ENCODE measurements at regions not wholly inside any gene's neighbourhood (a gene's known extent, or its start where the extent isn't known, plus 50 kb on each side); places are given as distances from the start of the nearest gene placed in this dataset.

DNA sequence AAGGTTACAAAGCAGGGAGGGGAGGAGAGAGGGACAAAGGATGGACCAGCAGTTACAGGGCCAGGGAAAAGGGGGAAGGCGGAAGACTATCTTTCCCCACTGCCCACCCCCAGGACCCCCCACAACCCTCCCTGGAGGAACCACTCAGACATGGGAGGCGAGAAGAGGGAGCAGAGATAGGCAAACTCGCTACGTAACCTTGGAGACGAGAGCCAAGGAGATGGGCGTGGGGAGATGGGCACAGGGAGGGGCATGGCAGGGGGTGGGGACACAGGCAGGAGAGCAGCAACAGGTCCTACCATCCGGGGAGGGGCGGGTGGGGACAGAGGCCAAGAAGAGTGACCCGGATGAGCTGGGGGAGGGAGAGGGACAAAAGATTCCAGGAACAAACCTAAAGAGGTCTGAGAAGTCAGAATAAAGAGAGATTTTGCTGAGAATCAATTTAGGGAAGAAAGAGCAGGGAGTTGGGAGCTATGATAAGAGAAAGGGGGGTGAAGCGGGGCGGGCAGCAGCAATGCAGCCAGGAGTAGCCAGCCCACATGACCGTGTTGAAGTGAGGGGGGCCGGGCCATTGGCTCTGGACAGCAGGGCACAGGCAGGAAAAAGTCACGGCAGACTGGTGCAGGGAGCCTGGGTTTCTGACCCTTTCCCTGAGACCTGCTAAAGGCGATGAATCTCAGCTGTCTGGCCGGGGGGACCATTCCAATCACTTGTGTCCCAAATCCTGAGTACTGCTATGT is 128.4 kb downstream of the BUD13 start:
- H3K27ac Mint-ChIP-seq = no peak overlapping the region
- peaks cover 3 to 15% of the 10 kb centered on the region in 2 donors for H3K27me3 Mint-ChIP-seq
- H3K36me3 Mint-ChIP-seq = no peaks in the 10 kb centered on the region
- DNase-seq (ENCODE audit: low spot score) = no peak
- no peaks in the 10 kb centered on the region for H3K4me1 Mint-ChIP-seq (ENCODE audit: low read depth in 2 of 2)
- ATAC-seq = no peak
- H3K4me3 Mint-ChIP-seq = no peak overlapping the region
- no peaks in the 10 kb centered on the region for H3K9me3 Mint-ChIP-seq

- no peak overlapping the region for H3K27ac Mint-ChIP-seq
- H3K36me3 Mint-ChIP-seq = no peaks in the 10 kb centered on the region
- H3K9me3 Mint-ChIP-seq = no peaks in the 10 kb centered on the region
- H3K4me3 Mint-ChIP-seq = no peak overlapping the region
- no peak for DNase-seq (ENCODE audit: low spot score)
- H3K27me3 Mint-ChIP-seq = peaks cover 3 to 15% of the 10 kb centered on the region in 2 donors
- H3K4me1 Mint-ChIP-seq (ENCODE audit: low read depth in 2 of 2) = no peaks in the 10 kb centered on the region
- no peak for ATAC-seq
Measured at GRCh38 chr11:116643521-116643920, 129.3 kb downstream of the BUD13 start.

- Mint-ChIP-seq H3K9me3 (no peaks in the 10 kb centered on the region), H3K27ac (no peak overlapping the region), H3K4me1 (ENCODE audit: low read depth in 2 of 2) (no peaks in the 10 kb centered on the region), H3K36me3 (no peaks in the 10 kb centered on the region), H3K27me3 (peaks cover 3 to 15% of the 10 kb centered on the region in 2 donors), H3K4me3 (no peak overlapping the region)
- no peak for DNase-seq (ENCODE audit: low spot score)
- no peak for ATAC-seq
Measured at GRCh38 chr11:116642902-116643301, 129.9 kb downstream of the BUD13 start.

GRCh38 chr11:116642481-116642880 is 130.3 kb downstream of the BUD13 start:
- DNase-seq (ENCODE audit: low spot score) = no peak
- Mint-ChIP-seq H3K27ac (no peak overlapping the region), H3K27me3 (peaks cover 3 to 14% of the 10 kb centered on the region in 2 donors), H3K9me3 (no peaks in the 10 kb centered on the region), H3K4me3 (no peak overlapping the region), H3K36me3 (no peaks in the 10 kb centered on the region), H3K4me1 (ENCODE audit: low read depth in 2 of 2) (no peaks in the 10 kb centered on the region)
- no peak for ATAC-seq

- H3K4me1 Mint-ChIP-seq (ENCODE audit: low read depth in 2 of 2) = no peaks in the 10 kb centered on the region
- no peaks in the 10 kb centered on the region for H3K36me3 Mint-ChIP-seq
- no peak overlapping the region for H3K27ac Mint-ChIP-seq
- peaks cover 3 to 8% of the 10 kb centered on the region in 2 donors for H3K27me3 Mint-ChIP-seq
- no peaks in the 10 kb centered on the region for H3K9me3 Mint-ChIP-seq
- DNase-seq (ENCODE audit: low spot score) (no peak), ATAC-seq (no peak)
- no peak overlapping the region for H3K4me3 Mint-ChIP-seq
Measured at GRCh38 chr11:116641561-116642045, 131.2 kb downstream of the BUD13 start.

- H3K4me3 Mint-ChIP-seq = no peak overlapping the region
- no peaks in the 10 kb centered on the region for H3K9me3 Mint-ChIP-seq
- H3K4me1 Mint-ChIP-seq (ENCODE audit: low read depth in 2 of 2) = no peaks in the 10 kb centered on the region
- no peak overlapping the region for H3K27ac Mint-ChIP-seq
- ATAC-seq (no peak), DNase-seq (ENCODE audit: low spot score) (no peak)
- no peaks in the 10 kb centered on the region for H3K36me3 Mint-ChIP-seq
- peaks cover 5 to 12% of the 10 kb centered on the region in 2 donors for H3K27me3 Mint-ChIP-seq
Measured at GRCh38 chr11:116640641-116641402, 132.0 kb downstream of the BUD13 start.

DNA sequence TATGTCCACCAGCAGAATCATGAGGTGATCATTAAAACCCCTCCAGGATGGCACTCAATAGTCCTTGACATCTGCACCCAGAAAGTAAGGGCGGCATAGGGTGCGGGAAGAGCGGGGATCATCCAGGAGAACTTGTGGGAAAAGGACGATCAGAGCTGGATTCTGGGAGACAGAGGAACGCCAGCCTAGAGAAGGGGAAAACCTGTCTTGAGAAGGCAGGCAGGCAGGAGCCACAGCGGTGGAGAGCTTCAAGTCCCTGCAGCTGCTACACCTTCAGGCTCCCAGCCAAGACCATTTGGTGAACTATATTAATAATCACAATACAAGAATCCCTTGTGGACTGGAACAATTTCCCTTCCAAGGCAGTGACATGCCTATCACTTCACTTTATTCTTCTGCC is 134.3 kb downstream of the BUD13 start:
- DNase-seq (ENCODE audit: low spot score) = no peak
- H3K27me3 Mint-ChIP-seq = peaks cover 6 to 8% of the 10 kb centered on the region in 2 donors
- no peaks in the 10 kb centered on the region for H3K36me3 Mint-ChIP-seq
- H3K4me3 Mint-ChIP-seq = no peak overlapping the region
- no peaks in the 10 kb centered on the region for H3K4me1 Mint-ChIP-seq (ENCODE audit: low read depth in 2 of 2)
- ATAC-seq = no peak
- H3K27ac Mint-ChIP-seq = no peak overlapping the region
- no peaks in the 10 kb centered on the region for H3K9me3 Mint-ChIP-seq

- no peaks in the 10 kb centered on the region for H3K9me3 Mint-ChIP-seq
- ATAC-seq (no peak), DNase-seq (ENCODE audit: low spot score) (no peak)
- no peak overlapping the region for H3K4me3 Mint-ChIP-seq
- H3K4me1 Mint-ChIP-seq (ENCODE audit: low read depth in 2 of 2) = no peaks in the 10 kb centered on the region
- H3K27me3 Mint-ChIP-seq = peaks cover 6 to 8% of the 10 kb centered on the region in 2 donors
- H3K27ac Mint-ChIP-seq = no peak overlapping the region
- H3K36me3 Mint-ChIP-seq = no peaks in the 10 kb centered on the region
Measured at GRCh38 chr11:116637766-116638165, 135.0 kb downstream of the BUD13 start.

DNA sequence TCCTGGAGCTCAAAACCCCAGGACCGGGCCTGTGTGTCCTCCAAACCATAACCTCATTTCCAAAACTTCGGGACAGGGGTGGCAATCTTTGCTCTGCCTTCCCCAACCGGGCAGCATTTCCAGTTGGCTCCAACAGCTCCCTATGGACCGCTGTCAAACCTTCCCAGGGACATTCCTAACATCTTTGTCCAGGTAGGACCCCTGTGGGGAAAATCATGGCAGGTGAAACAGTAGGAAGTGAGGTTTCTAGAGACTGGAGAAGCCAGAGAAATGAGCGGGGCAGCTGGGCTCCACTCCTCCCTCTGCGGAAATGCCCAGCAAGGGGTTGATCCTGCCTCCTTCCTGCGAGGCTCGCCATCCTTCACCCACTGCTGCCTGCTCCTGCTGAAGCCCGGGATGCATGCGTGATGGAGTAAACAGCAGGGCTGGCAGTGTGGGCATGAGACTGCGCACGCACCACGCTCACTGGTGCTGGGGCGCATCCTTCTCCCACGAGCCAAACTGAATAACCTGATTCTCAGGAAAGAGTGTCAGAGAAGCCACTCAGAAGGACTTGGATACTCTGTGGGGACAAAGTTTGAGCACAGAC is 136.4 kb downstream of the BUD13 start:
- Mint-ChIP-seq H3K36me3 (no peaks in the 10 kb centered on the region), H3K4me1 (ENCODE audit: low read depth in 2 of 2) (no peaks in the 10 kb centered on the region), H3K27me3 (peaks cover 11 to 18% of the 10 kb centered on the region in 2 donors), H3K9me3 (no peaks in the 10 kb centered on the region), H3K27ac (no peak overlapping the region), H3K4me3 (no peak overlapping the region)
- DNase-seq (ENCODE audit: low spot score) (no peak), ATAC-seq (no peak)

DNA sequence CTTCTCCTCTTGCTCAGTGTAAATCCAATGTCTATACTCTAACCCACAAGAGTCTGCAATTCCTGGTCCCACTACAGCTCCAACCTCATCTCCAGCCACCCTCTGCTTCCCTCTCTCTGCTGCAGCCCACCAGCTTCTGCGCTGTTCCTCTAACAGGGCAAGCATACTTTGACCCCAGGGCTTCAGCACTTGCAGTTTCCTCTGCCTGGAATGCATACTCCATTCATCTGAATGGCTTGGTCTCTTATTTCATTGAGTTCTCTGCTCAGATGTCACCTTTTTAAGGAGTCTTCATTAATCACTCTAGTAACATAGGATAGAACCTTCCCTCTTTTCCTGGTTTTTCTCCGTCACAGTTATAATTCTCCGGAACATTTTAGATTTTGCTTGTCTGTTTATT is 141.6 kb downstream of the BUD13 start:
- H3K27ac Mint-ChIP-seq = no peak overlapping the region
- DNase-seq (ENCODE audit: low spot score) = no peak
- ATAC-seq = no peak
- no peaks in the 10 kb centered on the region for H3K4me1 Mint-ChIP-seq (ENCODE audit: low read depth in 2 of 2)
- H3K4me3 Mint-ChIP-seq = no peak overlapping the region
- H3K36me3 Mint-ChIP-seq = no peaks in the 10 kb centered on the region
- H3K9me3 Mint-ChIP-seq = no peaks in the 10 kb centered on the region
- peaks cover 36 to 54% of the 10 kb centered on the region in 2 donors for H3K27me3 Mint-ChIP-seq

GRCh38 chr11:116618461-116618860 is 154.3 kb downstream of the BUD13 start:
- no peaks in the 10 kb centered on the region for H3K9me3 Mint-ChIP-seq
- ATAC-seq (no peak), DNase-seq (ENCODE audit: low spot score) (no peak)
- no peaks in the 10 kb centered on the region for H3K4me1 Mint-ChIP-seq (ENCODE audit: low read depth in 2 of 2)
- H3K4me3 Mint-ChIP-seq = no peak overlapping the region
- peaks cover 19 to 25% of the 10 kb centered on the region in 2 donors for H3K27me3 Mint-ChIP-seq
- H3K36me3 Mint-ChIP-seq = no peaks in the 10 kb centered on the region
- no peak overlapping the region for H3K27ac Mint-ChIP-seq

GRCh38 chr11:116615211-116615865 is 157.4 kb downstream of the BUD13 start:
- ATAC-seq = no peak
- Mint-ChIP-seq H3K9me3 (no peaks in the 10 kb centered on the region), H3K4me1 (ENCODE audit: low read depth in 2 of 2) (no peaks in the 10 kb centered on the region), H3K36me3 (no peaks in the 10 kb centered on the region), H3K27me3 (peaks cover 6 to 19% of the 10 kb centered on the region in 2 donors), H3K4me3 (no peak overlapping the region), H3K27ac (no peak overlapping the region)
- DNase-seq (ENCODE audit: low spot score) = no peak

DNA sequence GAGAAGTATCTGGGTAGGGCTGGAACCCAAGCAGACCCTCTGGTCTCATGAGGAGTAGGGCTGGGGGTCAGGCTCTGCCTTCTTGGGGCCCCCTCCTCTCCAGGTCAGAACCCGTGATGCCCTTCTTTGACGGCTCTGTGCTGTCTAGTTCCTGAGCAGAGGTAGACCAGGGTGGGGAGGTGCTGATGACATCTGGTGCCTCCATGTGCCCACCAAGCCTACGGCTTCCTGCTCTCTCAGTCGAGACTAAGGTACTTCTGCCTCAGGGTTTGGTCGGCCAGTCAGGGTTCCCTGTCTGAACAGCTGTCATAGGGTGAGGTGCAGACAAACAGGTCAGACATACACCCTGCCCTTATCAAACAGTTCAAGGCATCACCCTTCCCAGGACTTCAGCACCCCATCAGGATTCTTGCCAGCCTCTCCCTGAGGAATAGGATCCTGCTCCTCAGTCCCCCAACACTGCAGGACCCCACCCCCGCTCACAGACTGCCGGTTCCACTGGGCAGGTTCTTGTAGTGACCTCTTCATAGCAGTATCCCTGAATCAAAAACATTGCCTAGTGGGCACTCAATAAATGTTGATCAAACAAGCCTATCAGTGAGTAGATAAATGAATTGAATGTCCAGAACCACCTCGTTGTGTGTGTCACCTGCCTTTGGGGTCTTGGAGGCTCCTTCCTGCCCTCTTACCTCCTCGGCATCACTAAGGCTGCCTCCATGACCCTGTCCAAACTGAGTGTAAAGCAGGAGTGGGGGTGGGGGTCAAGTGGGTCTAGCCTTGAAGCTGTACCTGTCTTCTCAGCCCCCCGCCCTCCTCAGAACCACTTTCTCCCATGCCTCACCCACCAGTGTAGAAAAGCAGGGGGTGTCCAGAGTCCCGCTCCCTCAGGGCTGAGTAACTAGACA is 158.2 kb downstream of the BUD13 start:
- DNase-seq (ENCODE audit: low spot score) = no peak
- Mint-ChIP-seq H3K9me3 (no peaks in the 10 kb centered on the region), H3K27ac (no peak overlapping the region), H3K4me1 (ENCODE audit: low read depth in 2 of 2) (no peaks in the 10 kb centered on the region), H3K27me3 (peaks cover 6 to 19% of the 10 kb centered on the region in 2 donors), H3K4me3 (no peak overlapping the region), H3K36me3 (no peaks in the 10 kb centered on the region)
- peak in 1 of 2 donors; percentile 11 for ATAC-seq

Data from natural killer cell treated with Interleukin-12 subunit alpha and Interleukin-12 subunit beta and Interleukin-15 and Interleukin-18, amount 100 ng/mL, for 72 hours (primary cell).